ENCODE measurements at regions not wholly inside any gene's neighbourhood (a gene's known extent, or its start where the extent isn't known, plus 50 kb on each side); places are given as distances from the start of the nearest gene placed in this dataset.

DNA sequence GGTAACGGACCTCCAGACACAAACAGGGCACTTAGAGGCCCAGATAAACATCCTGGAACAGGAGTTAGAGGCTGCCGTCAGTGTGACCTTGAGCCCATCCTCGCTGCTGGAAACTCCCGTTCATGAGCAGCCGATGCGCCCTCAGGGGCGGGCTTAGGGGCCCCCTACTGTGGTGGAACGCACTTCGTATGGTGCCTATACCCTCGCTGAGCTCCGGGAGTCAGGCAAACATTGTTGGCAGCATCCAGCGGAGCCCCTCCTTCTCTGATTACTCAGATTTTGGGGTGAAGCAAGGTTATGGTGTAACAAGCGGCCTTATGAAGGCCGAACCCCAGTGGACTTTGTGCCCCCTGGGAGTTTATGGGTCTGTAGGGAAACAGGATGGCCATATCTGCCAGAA lies 205.3 kb upstream of the SYT4 start:
- no peak for DNase-seq

DNA sequence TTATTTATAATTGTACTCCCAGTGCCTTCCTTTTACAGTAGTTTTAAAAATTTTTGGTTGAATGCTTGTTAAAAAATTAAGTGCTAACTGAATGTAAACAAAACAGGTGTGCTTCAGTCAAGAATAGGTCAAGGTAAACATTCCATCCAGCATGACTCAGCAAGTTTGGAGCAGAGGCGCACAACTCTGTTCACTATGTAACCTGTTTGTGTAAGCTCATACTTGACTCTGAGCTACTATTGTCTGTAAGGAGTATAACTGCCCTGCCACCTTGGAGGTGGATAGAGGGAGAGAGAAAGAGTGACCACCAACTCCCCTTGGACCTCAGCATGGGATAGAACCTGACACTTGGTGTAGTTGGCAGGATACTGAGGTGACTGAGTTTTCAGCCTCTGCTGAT lies 207.4 kb upstream of the SYT4 start:
- DNase-seq: no peak

DNA sequence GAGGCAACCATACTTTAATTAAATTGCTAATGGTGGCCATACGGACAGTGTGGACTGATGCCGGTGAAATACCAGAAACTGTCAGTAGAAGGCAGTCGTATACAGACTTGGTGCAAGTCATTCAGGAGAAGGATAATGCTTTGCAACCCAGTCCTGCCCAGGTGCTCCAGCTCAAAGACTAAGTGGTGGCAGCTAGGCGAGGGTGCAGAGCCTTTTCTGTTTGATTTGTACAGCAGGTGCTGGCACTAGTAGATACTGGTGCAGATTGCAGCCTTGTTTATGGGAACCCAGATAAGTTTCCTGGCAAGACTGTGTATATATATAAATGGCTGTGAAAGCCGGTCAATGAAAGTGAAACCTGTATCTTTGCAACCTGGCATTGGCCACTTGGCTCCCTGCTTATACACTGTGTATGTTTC lies 208.3 kb upstream of the SYT4 start:
- DNase-seq: no peak

DNA sequence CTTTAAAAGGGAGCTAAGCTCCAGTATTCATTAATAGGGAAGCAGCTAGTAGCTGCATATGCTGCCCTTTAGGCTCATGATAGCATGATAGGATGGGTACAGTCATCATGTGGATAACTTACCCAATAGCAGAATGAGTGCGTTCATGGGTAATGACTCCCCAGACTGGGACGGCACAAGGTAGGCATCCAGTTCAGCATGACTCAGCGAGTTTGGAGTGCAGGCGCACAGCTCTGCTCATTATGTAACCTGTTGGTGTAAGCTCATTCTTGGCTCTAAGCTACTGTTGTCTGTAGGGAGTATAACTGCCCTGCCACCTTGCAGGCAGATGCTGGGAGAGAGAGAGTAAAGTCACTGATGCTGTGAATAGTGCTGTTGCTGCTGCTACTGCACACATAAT lies 209.2 kb upstream of the SYT4 start:
- peak; percentile 3 for DNase-seq

- DNase-seq: no peak
Observed at GRCh38 chr18:43501099-43501498, 223.8 kb upstream of the SYT4 start.

DNA sequence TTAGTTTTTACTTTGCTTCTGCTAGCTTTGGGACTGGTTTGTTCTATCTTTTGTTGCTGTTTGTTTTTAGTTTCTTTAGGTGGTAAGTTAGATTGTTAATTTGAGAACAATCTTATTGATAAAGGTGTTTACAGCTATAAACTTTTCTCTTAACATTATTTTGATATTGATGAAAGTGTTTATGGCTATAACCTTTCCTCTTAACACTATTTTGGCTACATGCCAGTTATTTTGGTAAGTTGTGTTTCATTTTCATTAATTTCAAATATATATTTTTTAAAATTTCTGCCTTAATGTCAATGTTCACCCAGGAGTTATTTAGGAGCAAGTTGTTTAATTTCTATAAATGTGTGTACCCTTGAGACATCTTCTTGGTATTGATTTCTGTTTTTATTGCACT lies 229.6 kb upstream of the SYT4 start:
- DNase-seq: no peak

- DNase-seq: no peak
Observed at GRCh38 chr18:43507842-43508481, 230.7 kb upstream of the SYT4 start.

GRCh38 chr18:43514747-43515146 lies 237.5 kb upstream of the SYT4 start:
- no peak for DNase-seq

DNA sequence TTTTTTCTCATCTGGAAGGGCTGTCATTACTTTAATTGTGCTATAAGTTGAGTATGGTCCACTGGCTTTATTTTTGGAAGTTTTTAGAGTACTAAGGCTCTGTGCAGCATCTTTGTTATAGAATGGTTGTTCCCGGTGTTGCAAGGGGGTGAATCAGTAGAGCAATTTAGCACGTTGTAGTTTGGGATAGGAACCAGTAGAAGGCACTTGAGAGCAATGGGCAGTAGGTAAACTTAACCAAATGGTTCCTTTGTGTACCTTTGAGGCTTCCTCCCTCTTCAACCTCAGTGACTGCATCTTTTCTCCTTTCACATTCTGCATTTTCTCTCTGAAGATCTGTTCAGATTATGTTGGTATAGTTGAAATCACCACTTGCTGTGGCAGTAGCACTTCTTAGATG lies 238.2 kb upstream of the SYT4 start:
- DNase-seq: no peak

DNA sequence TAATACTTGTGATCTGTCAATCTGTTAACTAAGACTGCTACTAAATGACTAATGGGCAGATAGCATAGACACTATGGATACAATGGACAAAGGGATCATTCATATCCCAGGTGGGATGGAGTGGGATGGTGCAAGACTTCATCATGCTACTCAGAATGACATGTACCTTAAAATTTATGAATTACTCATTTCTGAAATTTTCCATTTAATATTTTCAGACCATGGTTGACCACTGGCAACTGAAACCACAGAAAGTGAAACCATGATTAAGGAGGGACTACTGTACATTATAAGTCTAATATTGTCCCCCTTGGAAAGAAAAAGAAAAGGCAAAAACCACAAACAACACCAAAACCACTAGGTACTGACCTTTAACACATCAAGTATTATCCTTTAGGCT lies 247.0 kb upstream of the SYT4 start:
- DNase-seq: no peak

- no peak for DNase-seq
Observed at GRCh38 chr18:43525169-43525568, 247.9 kb upstream of the SYT4 start.

DNA sequence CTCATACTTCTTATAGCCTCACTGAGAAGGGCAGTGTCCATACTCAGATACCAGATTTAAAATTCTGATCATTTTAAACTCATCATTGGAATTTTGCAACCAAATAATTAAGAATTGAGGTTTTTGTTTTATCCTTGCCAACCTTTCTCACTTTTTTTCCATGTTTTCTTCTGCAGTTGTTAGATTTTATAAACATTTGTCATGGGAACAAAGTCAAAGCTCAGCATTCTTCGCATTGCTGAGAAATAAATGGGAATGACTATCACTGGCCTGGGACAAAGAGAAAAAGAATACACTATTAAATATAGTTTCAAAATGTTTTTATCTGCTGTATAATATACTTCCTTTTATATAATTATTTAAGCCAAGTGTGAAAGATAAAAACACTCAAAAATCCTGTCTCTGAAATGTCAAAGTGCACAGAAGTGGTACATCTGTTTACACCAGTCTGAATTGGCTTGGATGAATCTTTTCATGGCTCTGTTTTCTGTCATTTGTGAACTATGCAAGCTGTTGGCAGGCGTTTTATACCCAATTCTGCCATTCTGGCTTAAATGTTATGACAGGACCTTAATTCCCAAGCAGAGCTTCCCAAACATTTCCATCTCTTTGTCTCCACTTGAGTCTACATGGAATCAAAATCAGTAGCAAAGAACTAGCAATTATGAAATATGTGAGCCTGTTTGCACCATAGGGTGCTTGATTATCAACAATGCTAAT lies 249.3 kb upstream of the SYT4 start:
- no peak for DNase-seq

DNA sequence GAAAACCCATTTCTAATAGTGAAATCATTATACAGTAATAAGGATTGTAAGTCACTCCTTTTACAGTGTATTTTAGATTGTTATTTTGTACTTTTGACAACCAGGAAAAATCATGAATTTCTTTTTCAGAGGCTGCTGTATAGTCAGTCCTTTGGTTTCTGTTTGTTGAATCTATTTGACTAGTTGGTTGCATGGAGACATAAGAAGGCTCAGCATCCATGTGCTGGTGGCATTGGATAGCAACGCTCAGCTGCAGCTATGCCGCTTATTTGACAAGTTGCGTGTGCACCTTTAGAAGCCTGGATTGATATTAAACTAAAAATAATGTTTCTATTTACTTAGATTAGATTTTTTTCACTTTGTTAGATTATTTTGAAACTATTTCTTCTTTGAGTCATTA lies 254.1 kb upstream of the SYT4 start:
- DNase-seq: no peak

DNA sequence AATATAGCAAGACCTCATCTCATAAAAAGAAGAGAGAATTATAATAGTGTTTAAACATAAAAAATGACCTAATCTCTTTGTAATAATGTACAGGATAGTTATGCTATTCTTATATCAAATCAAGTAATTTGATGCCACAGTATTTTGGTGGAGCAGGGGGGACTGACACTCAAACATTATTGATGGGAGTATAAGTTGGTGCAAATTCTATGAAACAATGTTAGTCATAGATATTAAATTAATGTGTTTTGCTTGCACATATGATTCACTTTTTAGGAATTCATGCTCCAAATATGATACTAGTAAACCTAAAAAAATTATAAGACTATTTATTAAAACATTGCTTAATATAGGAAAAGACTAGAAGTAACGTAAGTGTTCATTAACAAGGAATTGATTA lies 256.1 kb upstream of the SYT4 start:
- DNase-seq: no peak

- DNase-seq: no peak
Observed at GRCh38 chr18:43534511-43534910, 257.2 kb upstream of the SYT4 start.

- no peak for DNase-seq
Observed at GRCh38 chr18:43539862-43540261, 262.6 kb upstream of the SYT4 start.

DNA sequence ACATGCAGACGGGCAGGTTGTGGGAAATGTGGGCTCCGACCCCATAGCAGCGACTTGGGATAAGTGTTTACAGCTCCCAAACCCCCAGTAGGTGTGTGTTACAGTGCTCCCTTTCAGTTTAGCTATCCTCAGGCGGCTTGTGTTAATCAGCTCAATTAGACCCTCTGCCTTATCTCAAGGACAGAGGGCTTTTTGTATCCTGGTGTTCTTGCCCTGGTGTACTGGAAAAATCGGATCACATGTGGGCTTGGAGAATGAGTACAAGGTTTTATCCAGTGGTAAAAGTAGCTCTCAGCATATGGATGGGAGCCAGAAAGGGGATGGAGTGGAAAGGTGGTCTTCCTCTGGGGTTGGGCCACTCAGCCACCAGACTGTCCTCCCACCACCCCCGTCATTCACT lies 264.7 kb upstream of the SYT4 start:
- no peak for DNase-seq

DNA sequence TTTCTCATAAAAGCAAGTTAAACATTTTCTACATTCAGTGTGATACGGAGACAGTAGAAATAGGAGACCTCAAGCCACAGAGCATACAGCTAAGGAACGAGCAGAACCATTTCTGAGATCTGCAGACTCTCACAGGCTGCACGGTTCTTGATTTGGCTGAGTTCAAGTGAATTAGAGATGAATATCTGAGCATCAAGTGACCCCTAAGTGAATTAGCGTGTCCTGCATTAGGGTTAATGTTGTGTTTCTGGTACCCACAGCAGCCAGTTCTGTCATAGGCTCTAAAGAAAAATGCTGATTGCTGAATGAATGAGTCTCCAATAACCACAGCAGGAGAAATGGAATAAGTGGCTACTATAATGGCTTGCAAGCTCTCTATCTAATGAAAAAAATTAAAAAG lies 265.9 kb upstream of the SYT4 start:
- DNase-seq: no peak

DNA sequence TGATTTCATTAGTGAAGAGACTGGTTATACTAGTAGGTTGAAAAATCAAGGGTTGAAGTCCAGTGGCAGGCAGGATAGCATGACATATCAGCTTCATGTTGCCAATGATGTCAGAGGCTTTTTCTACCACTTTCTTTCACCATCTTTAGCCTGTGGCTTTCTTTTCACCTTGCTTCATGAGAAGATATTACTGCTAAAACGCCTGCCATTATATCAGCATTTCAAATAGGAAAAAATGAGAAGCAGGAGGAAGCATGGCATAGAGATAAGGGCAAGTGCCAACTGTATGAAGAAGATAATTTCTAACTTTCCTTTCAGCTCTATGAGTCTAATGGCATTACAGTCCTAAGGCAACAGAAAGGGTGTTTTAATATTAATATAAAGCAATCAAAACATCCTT lies 270.2 kb upstream of the SYT4 start:
- no peak for DNase-seq

DNA sequence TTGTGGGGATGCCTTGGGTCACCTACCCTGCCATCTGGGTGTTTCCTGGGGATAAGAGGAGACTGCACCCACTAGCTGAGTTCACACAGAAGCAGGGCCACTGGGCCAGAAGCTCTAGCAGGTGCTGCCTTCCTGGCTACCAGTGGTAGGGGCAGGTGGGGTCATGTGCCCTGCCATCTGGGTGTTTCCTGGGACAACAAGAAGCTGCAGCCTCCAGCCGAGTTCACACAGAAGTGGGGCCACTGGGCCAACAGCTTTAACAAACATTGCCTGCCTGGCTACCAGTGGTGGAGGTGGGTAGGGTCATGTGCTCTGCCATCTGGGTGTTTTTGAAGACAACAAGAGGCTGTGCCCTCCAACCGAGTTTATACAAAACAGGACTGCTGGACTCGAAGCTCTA lies 282.2 kb upstream of the SYT4 start:
- DNase-seq: no peak

DNA sequence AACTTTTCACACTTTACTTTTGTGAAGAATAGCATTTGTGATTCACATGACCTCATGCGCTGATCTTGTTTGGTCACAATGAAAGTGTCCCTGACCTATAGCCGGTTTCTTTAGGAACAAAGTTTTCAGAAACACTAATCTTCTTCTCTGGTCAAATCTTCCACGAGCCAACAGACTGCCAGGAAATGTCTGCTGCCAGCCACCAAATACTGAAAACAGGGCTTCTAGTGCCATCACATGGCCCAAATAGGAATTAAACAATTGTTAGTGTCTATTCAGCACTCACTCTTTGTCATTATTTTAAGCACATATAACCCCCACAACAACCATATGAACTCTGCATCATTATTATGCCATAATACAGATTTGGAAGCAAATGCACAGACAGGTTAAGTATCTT lies 286.5 kb upstream of the SYT4 start:
- no peak for DNase-seq

GRCh38 chr18:43570593-43570992 lies 293.3 kb upstream of the SYT4 start:
- DNase-seq: no peak

- DNase-seq: peak; percentile 13
Observed at GRCh38 chr18:43571078-43571689, 293.9 kb upstream of the SYT4 start.

GRCh38 chr18:43572163-43572562 lies 294.9 kb upstream of the SYT4 start:
- no peak for DNase-seq

DNA sequence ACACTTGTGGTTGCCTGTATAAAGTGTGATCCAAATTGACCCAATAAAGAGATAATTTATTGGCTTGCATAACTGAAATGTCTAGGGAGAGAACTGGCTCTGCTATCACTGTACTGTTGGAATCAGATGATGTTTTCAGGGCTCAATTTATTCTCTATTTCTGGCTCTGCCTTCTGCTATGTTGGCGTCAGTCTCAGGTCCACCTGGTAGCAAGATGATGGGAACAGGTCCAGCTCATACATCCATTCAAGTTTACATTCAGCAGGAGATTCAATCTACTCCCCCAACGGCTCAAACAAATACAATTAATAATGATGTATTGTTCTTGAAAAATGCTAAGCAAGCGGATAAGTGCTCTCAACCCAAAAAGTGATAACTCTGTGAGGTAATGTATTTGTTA lies 297.7 kb upstream of the SYT4 start:
- DNase-seq: no peak
